Peyer's patch (tissue), 4 donors: ENCODE measurements at regions not wholly inside any gene's neighbourhood (a gene's known extent, or its start where the extent isn't known, plus 50 kb on each side); places are given as distances from the start of the nearest gene placed in this dataset.

Experiments
- DNase-seq, 3 donors: peaks; one replicate each; pipeline ENCODE4 v3.0.0-alpha.2; 2017 to 2019
- H3K27ac ChIP-seq, 4 donors: fragments of 200-600 bp; sonication (generic); one replicate each; pipeline ENCODE4 v1.5.1; 2016 to 2019
- H3K27me3 ChIP-seq, 2 donors: fragments of 200-600 bp; sonication (generic); one replicate each; pipeline ENCODE4 v1.5.1; 2019
- H3K36me3 ChIP-seq, 3 donors: fragments of 200-600 bp; sonication (generic); one replicate each; pipeline ENCODE4 v1.5.1; 2016 to 2019
- H3K4me1 ChIP-seq, 4 donors: fragments of 200-600 bp; sonication (generic); one replicate each; pipeline ENCODE4 v1.5.1; 2016 to 2019
- H3K4me3 ChIP-seq, 4 donors: fragments of 200-600 bp; sonication (generic); 1 replicate in 3 of 4; 2 replicates in 1 of 4; pipeline ENCODE4 v1.5.1; 2016 to 2019; ENCODE audit warnings: mild to moderate bottlenecking in 1 of 4
- H3K9me3 ChIP-seq, 4 donors: fragments of 200-600 bp; sonication (generic); one replicate each; pipeline ENCODE4 v1.5.1; 2016 to 2019; ENCODE audit warnings: mild to moderate bottlenecking in 1 of 4
- POLR2A ChIP-seq, 2 donors: fragments of 450-650 bp; IDR thresholded peaks; one replicate each; pipeline ENCODE4 v1.5.1; 2017; ENCODE audit warnings: antibody characterized with exemption in 2 of 2, mild to moderate bottlenecking in 2 of 2, moderate library complexity in 2 of 2
- TF ChIP-seq, protein P1 (sequence below), 6 experiments: fragments of 450-650 bp in 4 of 6; fragments of 200-600 bp in 2 of 6; sonication (generic) in 1 of 6; IDR thresholded peaks; one replicate each; pipeline ENCODE4 v1.5.1; 2017 to 2019; ENCODE audit warnings: antibody characterized with exemption in 6 of 6, mild to moderate bottlenecking in 3 of 6, moderate library complexity in 1 of 6

DNA sequence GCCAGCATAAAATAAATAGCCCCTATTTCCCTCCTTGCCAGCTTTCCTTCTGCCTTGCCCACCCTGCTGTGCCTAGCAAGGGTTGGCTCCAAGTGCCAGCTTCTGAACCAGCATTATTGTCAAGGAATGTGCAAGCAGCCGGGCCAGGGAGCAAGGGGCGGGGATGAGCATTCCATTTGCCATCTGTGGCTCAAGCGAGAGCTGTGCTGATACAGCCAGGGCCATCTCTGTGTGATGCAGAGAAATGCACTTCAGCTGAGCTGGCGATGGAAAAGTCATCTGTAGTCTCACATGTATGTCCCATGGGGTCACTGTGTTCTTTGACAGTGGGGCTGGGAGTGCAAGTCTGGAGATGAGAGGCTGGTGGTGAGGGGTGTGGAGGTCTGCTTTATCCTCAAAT lies 137.3 kb downstream of the SUDS3 start:
- H3K9me3 ChIP-seq, result no peaks in the 10 kb centered on the region
- no peak for DNase-seq
- no peaks in the 10 kb centered on the region for H3K36me3 ChIP-seq
- H3K4me1 ChIP-seq, result no peaks in the 10 kb centered on the region
- H3K27me3 ChIP-seq, result no peaks in the 10 kb centered on the region
- TF ChIP-seq POLR2A (IDR thresholded peaks at IDR 0.05), result no peak
- TF ChIP-seq, protein P1, sequence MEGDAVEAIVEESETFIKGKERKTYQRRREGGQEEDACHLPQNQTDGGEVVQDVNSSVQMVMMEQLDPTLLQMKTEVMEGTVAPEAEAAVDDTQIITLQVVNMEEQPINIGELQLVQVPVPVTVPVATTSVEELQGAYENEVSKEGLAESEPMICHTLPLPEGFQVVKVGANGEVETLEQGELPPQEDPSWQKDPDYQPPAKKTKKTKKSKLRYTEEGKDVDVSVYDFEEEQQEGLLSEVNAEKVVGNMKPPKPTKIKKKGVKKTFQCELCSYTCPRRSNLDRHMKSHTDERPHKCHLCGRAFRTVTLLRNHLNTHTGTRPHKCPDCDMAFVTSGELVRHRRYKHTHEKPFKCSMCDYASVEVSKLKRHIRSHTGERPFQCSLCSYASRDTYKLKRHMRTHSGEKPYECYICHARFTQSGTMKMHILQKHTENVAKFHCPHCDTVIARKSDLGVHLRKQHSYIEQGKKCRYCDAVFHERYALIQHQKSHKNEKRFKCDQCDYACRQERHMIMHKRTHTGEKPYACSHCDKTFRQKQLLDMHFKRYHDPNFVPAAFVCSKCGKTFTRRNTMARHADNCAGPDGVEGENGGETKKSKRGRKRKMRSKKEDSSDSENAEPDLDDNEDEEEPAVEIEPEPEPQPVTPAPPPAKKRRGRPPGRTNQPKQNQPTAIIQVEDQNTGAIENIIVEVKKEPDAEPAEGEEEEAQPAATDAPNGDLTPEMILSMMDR (IDR thresholded peaks at IDR 0.05), result no peak
- no peak overlapping the region for H3K27ac ChIP-seq
- no peak overlapping the region for H3K4me3 ChIP-seq

DNA sequence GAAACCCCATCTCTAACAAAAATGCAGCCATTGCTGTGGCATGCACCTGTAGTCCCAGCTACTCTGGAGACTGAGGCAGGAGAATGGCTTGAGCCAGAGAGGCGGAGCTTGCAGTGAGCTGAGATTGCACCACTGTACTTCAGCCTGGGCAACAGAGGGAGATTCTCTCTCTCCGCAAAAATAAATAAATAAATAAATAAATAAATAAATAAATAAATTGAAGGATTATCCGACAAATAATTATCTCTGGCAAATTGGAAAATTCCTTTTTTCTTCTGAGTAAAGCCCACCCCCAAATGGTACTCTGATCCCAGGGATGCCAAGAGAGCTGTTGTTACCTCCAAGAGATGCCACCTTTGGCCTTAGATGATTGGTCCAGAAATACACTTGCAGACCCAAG lies 137.9 kb downstream of the SUDS3 start:
- no peaks in the 10 kb centered on the region for H3K27me3 ChIP-seq
- DNase-seq, result no peak
- H3K4me1 ChIP-seq, result no peaks in the 10 kb centered on the region
- H3K36me3 ChIP-seq, result no peaks in the 10 kb centered on the region
- no peak overlapping the region for H3K27ac ChIP-seq
- TF ChIP-seq, protein P1 (IDR thresholded peaks at IDR 0.05), result no peak
- TF ChIP-seq POLR2A (IDR thresholded peaks at IDR 0.05), result no peak
- no peaks in the 10 kb centered on the region for H3K9me3 ChIP-seq
- H3K4me3 ChIP-seq, result no peak overlapping the region

DNA sequence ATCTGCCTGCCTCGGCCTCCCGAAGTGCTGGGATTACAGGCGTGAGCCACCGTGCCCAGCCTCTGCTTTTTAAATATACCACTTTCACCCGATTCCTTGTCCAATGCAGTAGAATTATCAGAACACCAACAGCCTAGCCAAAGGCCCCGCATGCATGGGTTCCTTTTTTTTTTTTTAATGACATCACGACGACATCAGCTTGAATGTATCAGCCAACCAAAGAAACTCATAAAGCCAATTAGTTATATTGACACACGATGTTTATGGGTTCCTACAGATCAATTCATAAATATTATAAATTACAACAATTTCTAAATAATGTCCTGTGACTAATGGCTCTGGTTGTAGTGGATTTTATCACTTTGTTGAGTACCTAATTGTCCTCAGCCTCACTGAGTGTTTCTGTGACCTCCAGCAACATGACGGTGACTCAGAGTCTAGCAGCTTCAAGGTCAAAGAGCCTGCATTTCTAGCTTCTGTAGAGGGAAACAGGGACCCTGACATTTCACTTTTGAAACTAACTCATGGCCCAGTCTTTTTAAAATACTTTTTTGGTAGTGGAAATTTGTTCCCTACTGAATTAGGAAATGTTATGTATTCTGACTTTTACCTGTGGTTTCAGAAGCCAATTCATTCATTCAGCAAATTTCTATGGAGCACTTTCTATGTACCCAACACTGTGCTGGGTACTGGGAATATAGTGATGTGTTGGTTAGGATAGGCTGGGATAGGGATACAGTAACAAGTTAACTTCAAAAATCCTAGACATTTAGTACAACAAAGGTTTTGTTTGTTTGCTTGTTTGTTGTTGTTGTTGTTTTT lies 144.1 kb downstream of the SUDS3 start:
- Histone ChIP-seq H3K36me3 (no peaks in the 10 kb centered on the region), H3K4me1 (no peaks in the 10 kb centered on the region), H3K27me3 (no peaks in the 10 kb centered on the region), H3K27ac (no peak overlapping the region), H3K9me3 (no peaks in the 10 kb centered on the region), H3K4me3 (no peak overlapping the region)
- DNase-seq, result no peak
- TF ChIP-seq POLR2A (IDR thresholded peaks at IDR 0.05), result no peak
- TF ChIP-seq, protein P1 (IDR thresholded peaks at IDR 0.05), result no peak

DNA sequence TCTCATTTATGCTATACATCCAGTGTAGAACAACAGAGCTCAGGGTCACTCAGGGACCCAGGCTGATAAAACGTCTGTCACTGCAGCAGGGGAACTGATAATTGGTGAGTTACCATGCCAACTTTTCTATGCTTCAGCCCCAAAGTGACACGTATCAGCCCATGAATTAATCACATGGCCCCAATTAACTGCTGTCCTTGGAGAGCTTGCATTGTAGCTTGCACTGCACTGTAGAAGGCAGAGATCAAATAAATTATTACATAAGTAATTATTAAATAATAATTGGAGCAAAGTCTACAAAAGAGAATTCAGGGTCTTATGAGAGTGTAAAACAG lies 144.6 kb downstream of the SUDS3 start:
- H3K9me3 ChIP-seq, result no peaks in the 10 kb centered on the region
- DNase-seq, result no peak
- no peaks in the 10 kb centered on the region for H3K27me3 ChIP-seq
- H3K27ac ChIP-seq, result no peak overlapping the region
- no peak overlapping the region for H3K4me3 ChIP-seq
- H3K4me1 ChIP-seq, result no peaks in the 10 kb centered on the region
- TF ChIP-seq POLR2A (IDR thresholded peaks at IDR 0.05), result no peak
- TF ChIP-seq, protein P1 (IDR thresholded peaks at IDR 0.05), result no peak
- H3K36me3 ChIP-seq, result no peaks in the 10 kb centered on the region

- TF ChIP-seq, protein P1 (IDR thresholded peaks at IDR 0.05), result no peak
- TF ChIP-seq POLR2A (IDR thresholded peaks at IDR 0.05), result no peak
- Histone ChIP-seq H3K27me3 (no peaks in the 10 kb centered on the region), H3K9me3 (no peaks in the 10 kb centered on the region)
These were observed 148.1 kb downstream of the SUDS3 start for GRCh38 chr12:118524446-118524845.

More at GRCh38 chr12:118524446-118524845, 148.1 kb downstream of the SUDS3 start:
- no peak for DNase-seq
- Histone ChIP-seq H3K27ac (no peak overlapping the region), H3K36me3 (no peaks in the 10 kb centered on the region), H3K4me1 (no peaks in the 10 kb centered on the region), H3K4me3 (no peak overlapping the region)
